ENCODE measurements at regions not wholly inside any gene's neighbourhood (a gene's known extent, or its start where the extent isn't known, plus 50 kb on each side); places are given as distances from the start of the nearest gene placed in this dataset.
A peak's percentile ranks its signal among the peaks of the same experiment; 100 is the strongest.
"Not testable (repeated sequence)": the region's sequence is repeated elsewhere in the genome, so short reads cannot be mapped to it uniquely, and the experiment has no call there.

DNA sequence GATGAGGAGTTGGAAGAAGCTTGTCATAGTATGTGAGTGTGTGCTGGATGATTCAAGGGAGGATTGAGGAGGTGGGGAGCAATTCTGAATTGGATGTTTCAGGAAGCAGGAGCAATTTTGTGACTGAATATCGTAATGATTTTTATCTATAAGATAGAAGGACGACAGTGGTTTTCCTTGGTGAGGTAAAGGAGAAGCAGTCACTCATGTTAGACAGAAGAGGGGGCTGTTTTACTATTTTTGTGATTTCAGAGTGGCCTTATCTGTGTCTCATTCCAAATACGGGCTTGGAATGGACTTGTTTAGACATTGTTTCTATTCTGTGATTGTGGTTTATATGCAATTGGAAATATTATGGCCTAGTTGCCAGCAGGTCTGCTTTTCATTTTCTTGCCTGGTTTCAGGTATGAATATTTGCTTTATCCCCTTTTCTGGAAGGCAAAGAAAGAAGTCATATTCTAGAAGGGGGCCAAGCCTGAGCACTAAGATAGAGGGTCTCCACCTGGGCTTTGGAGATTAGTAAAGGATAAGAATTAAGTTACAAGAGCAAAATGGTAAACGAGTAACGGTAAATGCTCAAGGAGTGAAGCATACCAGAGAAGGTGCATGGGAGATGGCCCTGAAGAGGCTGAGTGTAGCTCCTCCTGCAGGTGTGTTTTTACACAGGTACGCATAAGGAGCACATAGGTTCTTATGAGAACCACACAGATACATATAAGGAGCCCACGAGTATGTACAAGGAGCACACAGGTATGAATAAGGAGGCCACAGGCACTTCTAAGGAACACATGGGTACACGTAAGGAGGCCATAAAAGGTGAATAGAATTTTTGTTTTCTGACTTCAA lies 124.6 kb upstream of the KCNAB1 start:
- FAIRE-seq: no peak
- Mint-ChIP-seq H3K4me3 (ENCODE audit: unreplicated experiment) (no peak overlapping the region), H3K27ac (ENCODE audit: unreplicated experiment) (no peak overlapping the region)

DNA sequence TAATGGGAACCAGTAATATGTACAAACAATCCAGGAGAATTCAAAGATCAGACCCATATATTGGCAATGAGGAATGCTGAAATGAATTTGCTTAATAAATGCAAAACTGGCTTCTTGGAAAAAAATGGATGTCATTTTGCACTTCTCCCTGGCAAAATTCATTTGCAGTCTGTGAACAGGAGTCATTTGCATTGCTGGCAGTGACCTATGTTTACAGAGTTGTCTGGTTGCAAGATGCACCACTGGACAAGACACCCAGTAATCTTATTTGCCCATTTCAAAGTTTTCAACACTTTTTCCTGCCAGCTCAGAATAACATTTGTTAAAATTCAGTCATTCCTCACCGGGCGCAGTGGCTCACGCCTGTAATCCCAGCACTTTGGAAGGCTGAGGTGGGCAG lies 123.5 kb upstream of the KCNAB1 start:
- H3K4me1 ChIP-seq (ENCODE audit: insufficient read depth, low read length): no peaks in the 10 kb centered on the region
- FAIRE-seq (no peak), DNase-seq (ENCODE audit: low read depth) (no peak)
- H3K79me2 ChIP-seq (ENCODE audit: insufficient read depth, low read length): no peaks in the 10 kb centered on the region
- no peak overlapping the region for H2AFZ ChIP-seq (ENCODE audit: low read depth, low read length)
- Mint-ChIP-seq H3K4me3 (ENCODE audit: unreplicated experiment) (no peak overlapping the region), H3K9me3 (ENCODE audit: unreplicated experiment) (no peaks in the 10 kb centered on the region), H3K36me3 (ENCODE audit: low read depth, unreplicated experiment) (no peaks in the 10 kb centered on the region), H3K27ac (ENCODE audit: unreplicated experiment) (no peak overlapping the region), H3K27me3 (ENCODE audit: low read depth, unreplicated experiment) (no peaks in the 10 kb centered on the region), H3K4me1 (ENCODE audit: low read depth, unreplicated experiment) (peaks cover 4% of the 10 kb centered on the region)
- H3K36me3 ChIP-seq (ENCODE audit: insufficient read depth, low read length): no peaks in the 10 kb centered on the region
- H3K4me3 ChIP-seq (ENCODE audit: insufficient read depth, low read depth, low read length): no peak overlapping the region
- no peaks in the 10 kb centered on the region for H4K20me1 ChIP-seq (ENCODE audit: insufficient read depth, low read length)
- H3K27ac ChIP-seq (ENCODE audit: low read depth, low read length): no peak overlapping the region
- no peaks in the 10 kb centered on the region for H3K9me3 ChIP-seq (ENCODE audit: insufficient read depth, low read depth, low read length)
- no peaks in the 10 kb centered on the region for H3K27me3 ChIP-seq (ENCODE audit: insufficient read depth, low read length)
- H3K4me2 ChIP-seq (ENCODE audit: low read length): no peak overlapping the region
- TF ChIP-seq, protein P1, sequence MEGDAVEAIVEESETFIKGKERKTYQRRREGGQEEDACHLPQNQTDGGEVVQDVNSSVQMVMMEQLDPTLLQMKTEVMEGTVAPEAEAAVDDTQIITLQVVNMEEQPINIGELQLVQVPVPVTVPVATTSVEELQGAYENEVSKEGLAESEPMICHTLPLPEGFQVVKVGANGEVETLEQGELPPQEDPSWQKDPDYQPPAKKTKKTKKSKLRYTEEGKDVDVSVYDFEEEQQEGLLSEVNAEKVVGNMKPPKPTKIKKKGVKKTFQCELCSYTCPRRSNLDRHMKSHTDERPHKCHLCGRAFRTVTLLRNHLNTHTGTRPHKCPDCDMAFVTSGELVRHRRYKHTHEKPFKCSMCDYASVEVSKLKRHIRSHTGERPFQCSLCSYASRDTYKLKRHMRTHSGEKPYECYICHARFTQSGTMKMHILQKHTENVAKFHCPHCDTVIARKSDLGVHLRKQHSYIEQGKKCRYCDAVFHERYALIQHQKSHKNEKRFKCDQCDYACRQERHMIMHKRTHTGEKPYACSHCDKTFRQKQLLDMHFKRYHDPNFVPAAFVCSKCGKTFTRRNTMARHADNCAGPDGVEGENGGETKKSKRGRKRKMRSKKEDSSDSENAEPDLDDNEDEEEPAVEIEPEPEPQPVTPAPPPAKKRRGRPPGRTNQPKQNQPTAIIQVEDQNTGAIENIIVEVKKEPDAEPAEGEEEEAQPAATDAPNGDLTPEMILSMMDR (IDR thresholded peaks at IDR 0.05; ENCODE audit: insufficient read depth, low read depth, low read length): no peak
- TF ChIP-seq EZH2 (IDR thresholded peaks at IDR 0.05; ENCODE audit: insufficient read depth, low read length): no peak
- no peak overlapping the region for H3K9ac ChIP-seq (ENCODE audit: low read length)

More for the DNA sequence above, 124.6 kb upstream of the KCNAB1 start:
- no peak overlapping the region for H3K4me2 ChIP-seq (ENCODE audit: low read length)
- peak; percentile 45 for DNase-seq (ENCODE audit: low read depth)
- peaks cover 11% of the 10 kb centered on the region for H3K4me1 Mint-ChIP-seq (ENCODE audit: low read depth, unreplicated experiment)
- H3K27me3 Mint-ChIP-seq (ENCODE audit: low read depth, unreplicated experiment): no peaks in the 10 kb centered on the region
- H4K20me1 ChIP-seq (ENCODE audit: insufficient read depth, low read length): no peaks in the 10 kb centered on the region
- no peaks in the 10 kb centered on the region for H3K9me3 Mint-ChIP-seq (ENCODE audit: unreplicated experiment)
- H3K4me3 ChIP-seq (ENCODE audit: insufficient read depth, low read depth, low read length): no peak overlapping the region
- H3K27me3 ChIP-seq (ENCODE audit: insufficient read depth, low read length): no peaks in the 10 kb centered on the region
- H2AFZ ChIP-seq (ENCODE audit: low read depth, low read length): no peak overlapping the region
- H3K36me3 Mint-ChIP-seq (ENCODE audit: low read depth, unreplicated experiment): no peaks in the 10 kb centered on the region
- no peak for TF ChIP-seq EZH2 (IDR thresholded peaks at IDR 0.05; ENCODE audit: insufficient read depth, low read length)
- TF ChIP-seq, protein P1 (IDR thresholded peaks at IDR 0.05; ENCODE audit: insufficient read depth, low read depth, low read length): peak; percentile 60
- H3K27ac ChIP-seq (ENCODE audit: low read depth, low read length): no peak overlapping the region
- no peaks in the 10 kb centered on the region for H3K4me1 ChIP-seq (ENCODE audit: insufficient read depth, low read length)
- no peaks in the 10 kb centered on the region for H3K36me3 ChIP-seq (ENCODE audit: insufficient read depth, low read length)
- H3K9ac ChIP-seq (ENCODE audit: low read length): no peak overlapping the region
- H3K9me3 ChIP-seq (ENCODE audit: insufficient read depth, low read depth, low read length): no peaks in the 10 kb centered on the region
- no peaks in the 10 kb centered on the region for H3K79me2 ChIP-seq (ENCODE audit: insufficient read depth, low read length)

DNA sequence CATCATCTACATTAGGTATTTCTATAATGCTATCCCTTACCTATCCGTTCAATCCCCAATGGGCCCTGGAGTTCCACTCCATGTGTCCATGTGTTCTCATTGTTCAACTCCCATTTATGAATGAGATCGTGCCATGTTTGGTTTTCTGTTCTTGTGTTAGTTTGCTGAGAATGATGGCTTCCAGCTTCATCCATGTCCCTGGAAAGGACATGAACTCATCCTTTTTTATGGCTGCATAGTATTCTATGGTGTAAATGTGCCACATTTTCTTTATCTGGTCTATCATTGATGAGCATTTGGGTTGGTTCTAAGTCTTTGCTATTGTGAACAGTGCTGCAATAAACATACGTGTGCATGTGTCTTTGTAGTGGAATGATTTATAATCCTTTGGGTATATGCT lies 122.2 kb upstream of the KCNAB1 start:
- H3K4me1 ChIP-seq (ENCODE audit: insufficient read depth, low read length); H3K36me3 ChIP-seq (ENCODE audit: insufficient read depth, low read length); H3K27me3 ChIP-seq (ENCODE audit: insufficient read depth, low read length); H3K27me3 Mint-ChIP-seq (ENCODE audit: low read depth, unreplicated experiment); H3K27ac ChIP-seq (ENCODE audit: low read depth, low read length); H3K9ac ChIP-seq (ENCODE audit: low read length); H3K27ac Mint-ChIP-seq (ENCODE audit: unreplicated experiment); DNase-seq (ENCODE audit: low read depth); H3K79me2 ChIP-seq (ENCODE audit: insufficient read depth, low read length); H2AFZ ChIP-seq (ENCODE audit: low read depth, low read length); H3K4me2 ChIP-seq (ENCODE audit: low read length); H3K4me3 ChIP-seq (ENCODE audit: insufficient read depth, low read depth, low read length); H3K9me3 ChIP-seq (ENCODE audit: insufficient read depth, low read depth, low read length); H3K4me1 Mint-ChIP-seq (ENCODE audit: low read depth, unreplicated experiment); H3K36me3 Mint-ChIP-seq (ENCODE audit: low read depth, unreplicated experiment); H4K20me1 ChIP-seq (ENCODE audit: insufficient read depth, low read length); FAIRE-seq; H3K9me3 Mint-ChIP-seq (ENCODE audit: unreplicated experiment); H3K4me3 Mint-ChIP-seq (ENCODE audit: unreplicated experiment): not testable (repeated sequence)

Measured in astrocyte (in vitro differentiated cells and primary cell).